Keratinocyte (primary cell): ENCODE measurements at regions not wholly inside any gene's neighbourhood (a gene's known extent, or its start where the extent isn't known, plus 50 kb on each side); places are given as distances from the start of the nearest gene placed in this dataset.

Experiments used
- EZH2 ChIP-seq: IDR thresholded peaks from one replicate; pipeline ENCODE4 v1.6.1; 2012; ENCODE audit warnings: inconsistent platforms, mild to moderate bottlenecking, low read length, moderate library complexity
- TF ChIP-seq, protein P1 (sequence below), 3 experiments: IDR thresholded peaks in 1 of 3; conservative IDR thresholded peaks in 1 of 3; optimal IDR thresholded peaks in 1 of 3; 2 replicates in 2 of 3; 3 replicates in 1 of 3; pipeline versions ENCODE3 to v1.5.1; 2011; ENCODE audit warnings: low read length in 3 of 3, mild to moderate bottlenecking in 3 of 3, moderate library complexity in 2 of 3, control low read depth in 1 of 3, inconsistent platforms in 1 of 3; ENCODE audit not compliant: insufficient read depth in 2 of 3; ENCODE audit errors: extremely low read depth in 1 of 3

DNA sequence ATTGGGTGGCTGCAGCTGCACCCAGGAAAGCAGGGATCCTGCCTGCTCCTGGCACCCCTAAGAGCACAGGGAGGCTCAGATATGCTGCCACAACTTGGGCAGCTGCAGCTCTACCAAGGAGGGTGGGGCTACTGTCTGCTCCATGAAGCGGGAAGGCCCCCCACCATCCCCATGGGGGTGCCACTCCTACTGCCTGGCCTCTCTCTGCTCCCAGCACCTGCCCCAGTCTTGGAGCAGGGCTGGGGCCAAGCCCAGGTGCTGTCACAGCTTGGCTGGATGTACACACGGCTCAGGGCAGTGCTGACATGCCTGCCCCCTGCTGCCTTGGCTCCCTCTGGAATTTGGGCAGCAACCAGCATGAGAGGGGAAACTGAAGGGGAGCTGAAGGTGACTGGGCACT, 214.7 kb upstream of the PLPPR1 start:
- TF ChIP-seq EZH2, result no peak
- TF ChIP-seq, protein P1, sequence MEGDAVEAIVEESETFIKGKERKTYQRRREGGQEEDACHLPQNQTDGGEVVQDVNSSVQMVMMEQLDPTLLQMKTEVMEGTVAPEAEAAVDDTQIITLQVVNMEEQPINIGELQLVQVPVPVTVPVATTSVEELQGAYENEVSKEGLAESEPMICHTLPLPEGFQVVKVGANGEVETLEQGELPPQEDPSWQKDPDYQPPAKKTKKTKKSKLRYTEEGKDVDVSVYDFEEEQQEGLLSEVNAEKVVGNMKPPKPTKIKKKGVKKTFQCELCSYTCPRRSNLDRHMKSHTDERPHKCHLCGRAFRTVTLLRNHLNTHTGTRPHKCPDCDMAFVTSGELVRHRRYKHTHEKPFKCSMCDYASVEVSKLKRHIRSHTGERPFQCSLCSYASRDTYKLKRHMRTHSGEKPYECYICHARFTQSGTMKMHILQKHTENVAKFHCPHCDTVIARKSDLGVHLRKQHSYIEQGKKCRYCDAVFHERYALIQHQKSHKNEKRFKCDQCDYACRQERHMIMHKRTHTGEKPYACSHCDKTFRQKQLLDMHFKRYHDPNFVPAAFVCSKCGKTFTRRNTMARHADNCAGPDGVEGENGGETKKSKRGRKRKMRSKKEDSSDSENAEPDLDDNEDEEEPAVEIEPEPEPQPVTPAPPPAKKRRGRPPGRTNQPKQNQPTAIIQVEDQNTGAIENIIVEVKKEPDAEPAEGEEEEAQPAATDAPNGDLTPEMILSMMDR (optimal IDR thresholded peaks at IDR 0.05 in 1 of 3, IDR thresholded peaks at IDR 0.05 in 1 of 3, conservative IDR thresholded peaks at IDR 0.05 in 1 of 3; ENCODE audit: extremely low read depth in 1 of 3, insufficient read depth in 2 of 3, low read length in 3 of 3), result no peak
